DMS53 treated with DMSO at 0.1 percent for 48 hours (cell line): ENCODE measurements at regions not wholly inside any gene's neighbourhood (a gene's known extent, or its start where the extent isn't known, plus 50 kb on each side); places are given as distances from the start of the nearest gene placed in this dataset.

Experiments
- DNase-seq: peaks from one replicate; lab custom pipeline; 2025; ENCODE audit not compliant: unreplicated experiment; lab: John Stamatoyannopoulos, UW

DNA sequence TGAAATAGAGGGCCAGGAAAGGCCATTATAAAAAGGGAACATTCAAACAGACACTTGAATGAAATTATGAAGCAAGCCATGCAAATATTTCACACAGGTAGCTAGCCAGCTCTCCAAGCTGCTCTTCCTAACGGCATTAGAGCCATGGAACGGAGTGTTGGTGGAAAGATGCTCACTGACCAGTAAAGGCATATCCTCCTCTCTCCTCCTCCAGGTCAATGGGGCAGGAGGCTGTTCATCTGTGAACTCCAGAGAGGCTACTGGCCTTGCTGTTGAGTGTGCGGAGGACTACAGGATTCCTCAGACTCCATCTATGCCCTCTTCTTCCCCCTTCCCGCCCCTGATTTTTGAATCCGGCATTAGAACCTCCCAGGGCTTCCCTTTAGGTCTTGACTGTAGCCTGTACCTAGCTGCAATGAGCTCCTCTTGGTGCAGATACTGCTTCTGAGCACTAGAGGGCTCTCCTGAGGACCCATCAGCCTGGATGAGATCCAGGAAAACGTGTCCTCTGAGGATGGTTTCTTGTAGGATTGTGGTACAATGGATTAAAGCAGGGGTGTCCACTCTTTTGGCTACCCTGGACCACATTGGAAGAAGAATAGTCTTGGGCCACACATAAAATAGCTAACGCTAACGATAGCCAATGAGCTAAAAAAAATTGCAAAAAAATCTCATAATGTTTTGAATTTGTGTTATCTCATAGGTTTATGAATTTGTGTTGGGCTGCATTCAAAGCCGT lies 162.2 kb downstream of the SREK1 start:
- peak; percentile 56 for DNase-seq

DNA sequence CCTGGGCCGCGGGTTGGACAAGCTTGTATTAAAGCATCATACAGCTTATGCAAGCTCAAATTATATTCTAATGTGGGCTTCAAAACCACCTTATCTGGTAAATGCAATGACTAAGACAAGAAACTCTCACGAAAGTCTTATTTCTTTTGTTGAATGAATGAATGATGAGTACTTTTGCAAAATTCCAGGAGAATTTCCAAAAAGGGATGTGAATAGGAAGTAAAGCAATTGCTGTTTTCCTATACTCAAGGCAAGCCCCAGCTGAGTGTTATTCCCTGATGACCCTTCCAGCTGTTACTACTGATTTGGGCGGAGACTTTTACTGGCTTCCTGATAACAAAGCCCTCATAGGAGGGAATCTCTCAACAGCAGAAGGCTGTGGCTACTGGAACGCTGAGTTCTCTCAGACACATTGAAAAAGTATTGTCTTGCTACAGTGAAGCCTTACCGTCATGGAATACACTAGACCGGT lies 162.8 kb downstream of the SREK1 start:
- DNase-seq, result no peak

DNA sequence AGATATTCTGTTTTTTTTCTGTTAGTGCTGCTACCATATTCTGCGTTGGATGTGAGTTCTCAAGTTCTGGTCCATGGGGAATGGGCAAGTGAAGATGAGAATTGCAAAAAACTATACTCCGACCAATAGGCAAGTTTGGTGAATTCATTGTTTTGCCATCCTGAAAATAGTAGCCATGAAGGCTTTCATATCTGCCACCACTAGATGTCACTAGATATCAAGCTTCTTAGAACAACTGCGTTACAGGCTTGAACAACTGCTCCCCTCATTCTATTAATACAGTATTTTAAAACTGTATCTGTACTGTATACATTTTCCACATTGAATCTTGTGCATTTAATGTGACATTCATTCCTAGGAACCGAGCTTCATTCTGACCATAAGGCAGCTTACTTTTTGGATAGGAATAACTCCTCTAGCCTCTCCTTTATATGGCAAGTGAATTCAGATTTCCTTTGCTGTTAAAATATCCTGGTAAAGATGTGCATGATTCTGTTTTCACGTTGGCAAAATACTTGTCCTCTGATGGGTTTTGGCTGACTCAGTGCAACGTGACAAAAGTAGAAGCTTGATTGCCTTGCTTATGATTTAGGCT lies 163.6 kb downstream of the SREK1 start:
- peak; percentile 85 for DNase-seq

DNA sequence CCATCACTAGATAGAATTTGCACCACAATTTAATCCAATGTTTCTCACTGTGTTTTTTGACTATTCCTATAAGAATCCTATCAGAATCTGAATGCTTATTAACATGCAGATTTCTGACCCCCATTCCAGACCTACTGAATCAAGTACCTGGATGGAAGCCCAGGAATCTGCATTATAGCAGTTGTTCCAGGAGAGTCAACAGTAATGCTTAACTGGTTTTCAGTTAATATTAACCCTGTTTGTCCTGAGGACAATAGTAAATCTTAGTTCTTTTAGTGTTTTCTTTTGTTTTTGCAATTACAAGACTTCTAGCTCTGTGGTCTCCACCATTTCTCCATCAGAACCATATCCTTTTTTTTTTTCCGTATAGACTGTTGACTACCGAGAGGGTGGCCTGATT lies 168.2 kb downstream of the SREK1 start:
- no peak for DNase-seq

- no peak for DNase-seq
Measured at GRCh38 chr5:66315784-66316183, 171.7 kb downstream of the SREK1 start.

GRCh38 chr5:66322786-66323528 lies 178.9 kb downstream of the SREK1 start:
- DNase-seq, result no peak

DNA sequence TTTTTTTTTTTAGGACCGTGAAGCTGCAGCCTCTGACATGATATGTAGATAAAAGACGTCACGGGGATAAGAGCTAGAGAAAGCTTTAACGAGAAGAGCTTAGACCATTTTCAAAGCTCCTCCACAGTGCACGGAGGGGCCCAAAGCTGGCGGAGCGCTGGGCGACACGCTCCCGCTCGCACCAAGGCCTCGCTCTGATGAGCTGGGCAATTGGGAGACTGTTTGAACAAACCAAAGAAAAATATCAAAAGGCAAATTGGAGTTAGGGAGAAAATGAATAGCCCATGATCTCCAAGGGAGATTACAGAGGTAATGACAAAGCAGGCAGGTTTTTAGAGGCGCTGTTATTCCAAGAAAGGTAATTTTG lies 179.4 kb downstream of the SREK1 start:
- no peak for DNase-seq

- DNase-seq, result peak; percentile 43
Measured at GRCh38 chr5:66324357-66324756, 180.3 kb downstream of the SREK1 start.

DNA sequence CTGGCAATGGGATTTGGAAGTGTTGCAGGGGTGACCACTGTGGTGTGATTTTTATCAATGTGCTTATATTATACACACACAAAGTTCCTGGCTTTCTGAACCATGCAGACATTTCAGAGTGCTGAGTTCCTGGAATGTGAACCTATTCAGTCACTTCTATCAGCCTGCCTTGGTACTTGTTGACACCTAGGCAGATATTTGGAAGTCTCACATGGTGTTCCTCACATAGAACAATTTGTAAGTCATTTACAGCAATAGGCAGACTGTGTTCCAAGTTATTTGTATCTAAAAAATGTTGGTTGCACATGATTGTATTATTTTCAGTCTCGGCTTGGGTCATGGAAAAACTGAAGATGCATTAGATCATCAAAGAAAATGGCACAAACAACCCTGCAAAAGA lies 182.2 kb downstream of the SREK1 start:
- no peak for DNase-seq

DNA sequence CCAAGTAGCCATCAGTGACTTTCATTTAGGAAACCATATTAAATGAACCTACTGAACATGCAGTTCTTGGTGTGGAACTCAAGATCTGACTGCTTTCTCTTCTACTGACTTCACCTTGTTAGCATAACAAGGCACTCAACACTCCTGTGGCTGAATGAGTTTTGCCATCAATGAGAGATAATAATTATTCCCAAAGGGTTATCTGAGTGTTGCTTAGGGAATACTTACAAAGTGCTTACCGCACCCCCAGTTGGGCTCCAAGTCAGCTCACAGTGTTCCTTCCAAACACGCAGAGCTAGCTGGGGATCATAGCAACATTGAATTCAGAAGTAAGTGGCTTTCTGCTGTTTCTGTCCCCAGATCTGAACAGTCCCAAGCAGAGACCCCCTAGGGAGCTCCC lies 182.9 kb downstream of the SREK1 start:
- DNase-seq, result no peak

- DNase-seq, result no peak
Measured at GRCh38 chr5:66329078-66329477, 185.0 kb downstream of the SREK1 start.

- DNase-seq, result no peak
Measured at GRCh38 chr5:66333192-66333591, 189.1 kb downstream of the SREK1 start.

DNA sequence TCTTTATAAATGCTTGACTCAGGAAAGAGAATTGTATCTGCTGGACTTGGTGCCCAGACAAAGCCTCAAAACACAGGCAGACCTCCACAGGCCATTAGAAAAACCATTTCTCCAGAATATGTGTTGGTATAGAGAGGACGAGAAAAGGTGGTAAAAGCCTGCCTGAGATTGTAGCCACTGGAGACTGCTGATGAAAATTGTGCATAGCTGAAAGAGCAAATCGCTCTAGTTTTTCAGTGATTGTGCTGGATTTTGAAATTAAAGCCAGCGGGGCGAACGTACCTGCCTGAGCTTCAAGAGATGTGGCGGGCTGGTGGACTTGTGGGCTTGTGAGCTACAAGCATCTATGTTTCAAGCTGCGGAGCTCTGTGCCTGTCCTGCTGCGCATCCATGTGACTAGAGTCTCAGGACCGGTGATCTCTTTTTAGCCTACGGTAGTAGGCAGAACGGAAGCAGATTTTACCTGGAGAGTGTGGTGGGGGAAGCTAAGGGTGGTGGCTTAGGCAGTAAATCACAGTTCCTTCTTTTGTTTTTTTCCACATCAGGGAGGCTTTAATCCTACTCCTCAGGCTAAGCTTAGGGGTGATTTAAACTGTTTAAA lies 193.6 kb downstream of the SREK1 start:
- no peak for DNase-seq

GRCh38 chr5:66338828-66339227 lies 194.7 kb downstream of the SREK1 start:
- DNase-seq, result no peak

- DNase-seq, result no peak
Measured at GRCh38 chr5:66339896-66340295, 195.8 kb downstream of the SREK1 start.

DNA sequence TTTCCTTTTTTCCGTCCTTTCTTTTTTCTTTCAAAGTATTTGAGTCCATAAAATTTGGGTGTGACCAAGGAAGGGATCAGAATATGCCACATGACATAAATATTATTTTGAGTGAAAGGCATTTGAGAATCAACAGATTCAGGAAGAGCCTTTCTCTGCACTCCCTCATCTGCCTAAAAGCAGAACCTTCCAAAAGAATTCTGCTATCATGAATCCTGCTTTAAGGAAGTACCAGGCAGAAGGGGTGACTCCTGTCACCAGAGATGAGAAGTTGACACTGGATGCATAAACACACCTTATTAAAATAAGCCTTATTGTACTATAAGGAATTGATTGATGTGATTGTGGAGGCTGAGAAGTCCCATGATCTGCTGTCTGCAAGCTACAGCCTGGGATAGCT lies 196.7 kb downstream of the SREK1 start:
- DNase-seq, result no peak

- no peak for DNase-seq
Measured at GRCh38 chr5:66342341-66342880, 198.3 kb downstream of the SREK1 start.

GRCh38 chr5:66343370-66344071 lies 199.4 kb downstream of the SREK1 start:
- no peak for DNase-seq

GRCh38 chr5:66344544-66344943 lies 200.4 kb downstream of the SREK1 start:
- no peak for DNase-seq

GRCh38 chr5:66345281-66345680 lies 201.2 kb downstream of the SREK1 start:
- DNase-seq, result no peak

DNA sequence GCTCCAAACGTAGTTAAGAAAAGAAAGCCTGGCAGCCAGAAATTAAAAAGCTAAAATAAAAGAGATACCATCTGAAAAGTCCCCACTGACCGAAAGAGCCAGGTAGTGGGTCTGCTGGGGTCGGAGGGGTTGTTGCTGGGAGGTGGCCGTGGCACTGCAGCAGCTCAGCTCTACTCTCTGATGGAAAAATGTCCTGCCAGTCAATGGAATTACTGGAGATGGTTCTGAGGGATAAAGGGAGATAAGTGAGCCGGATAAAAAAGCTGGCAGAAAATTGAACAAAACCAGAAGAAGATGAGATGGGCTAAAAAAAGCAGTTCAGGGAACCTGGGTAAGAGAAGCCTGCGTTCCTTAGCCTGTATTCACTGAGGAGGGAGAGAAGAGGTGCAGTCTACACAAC lies 202.8 kb downstream of the SREK1 start:
- DNase-seq, result no peak
